ENCODE measurements at regions not wholly inside any gene's neighbourhood (a gene's known extent, or its start where the extent isn't known, plus 50 kb on each side); places are given as distances from the start of the nearest gene placed in this dataset.

DNA sequence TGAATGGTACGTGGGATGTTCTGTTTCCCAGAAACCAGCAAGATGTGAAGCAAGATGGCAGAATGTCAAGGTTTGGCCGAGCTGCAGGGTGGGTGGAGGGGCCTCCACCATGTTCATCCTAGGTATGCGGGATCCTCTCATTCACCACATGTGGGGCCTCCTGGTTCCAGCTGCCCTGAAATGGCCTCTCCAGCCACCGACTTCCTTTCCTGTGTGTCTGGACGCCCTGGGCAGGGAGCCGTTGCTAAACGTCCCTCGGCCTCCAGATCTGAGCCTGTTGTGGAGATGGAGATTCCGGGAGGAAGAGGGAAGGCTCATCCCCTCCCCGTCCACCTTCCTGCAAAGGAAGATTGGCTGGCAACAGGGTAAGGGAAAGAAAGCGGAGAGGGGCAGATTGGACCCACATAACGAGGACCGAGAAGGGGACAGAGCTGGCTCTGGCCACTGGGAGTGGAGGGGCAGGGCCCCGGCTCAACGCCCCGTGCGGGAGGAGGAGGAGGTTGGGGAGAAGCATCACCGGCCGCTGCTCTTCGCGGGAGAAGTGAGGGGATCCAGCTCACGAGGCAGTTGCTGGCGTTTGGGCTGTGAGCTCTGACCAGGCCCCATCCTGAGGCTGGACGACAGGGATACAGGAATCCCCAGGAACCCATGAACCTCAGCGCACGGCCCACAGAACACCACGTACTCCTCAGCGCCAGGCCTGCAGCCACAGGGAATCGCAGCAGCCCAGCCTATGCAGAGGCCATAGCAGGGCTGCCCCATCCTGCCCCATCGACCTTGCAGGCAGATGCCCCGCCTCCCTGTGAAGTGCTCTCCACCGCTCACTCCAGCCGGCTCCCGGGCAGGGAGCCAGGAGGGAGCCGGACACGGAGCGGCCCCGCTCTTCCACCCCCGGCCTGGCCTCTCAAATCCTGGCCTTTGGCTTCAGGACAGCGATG is 98.3 kb downstream of the FOXL3 start:
- no peak for DNase-seq
- H3K27me3 Mint-ChIP-seq (ENCODE audit: low read depth in 3 of 3): peaks cover 0 to 3% (median 2%) of the 10 kb centered on the region in 3 donors

DNA sequence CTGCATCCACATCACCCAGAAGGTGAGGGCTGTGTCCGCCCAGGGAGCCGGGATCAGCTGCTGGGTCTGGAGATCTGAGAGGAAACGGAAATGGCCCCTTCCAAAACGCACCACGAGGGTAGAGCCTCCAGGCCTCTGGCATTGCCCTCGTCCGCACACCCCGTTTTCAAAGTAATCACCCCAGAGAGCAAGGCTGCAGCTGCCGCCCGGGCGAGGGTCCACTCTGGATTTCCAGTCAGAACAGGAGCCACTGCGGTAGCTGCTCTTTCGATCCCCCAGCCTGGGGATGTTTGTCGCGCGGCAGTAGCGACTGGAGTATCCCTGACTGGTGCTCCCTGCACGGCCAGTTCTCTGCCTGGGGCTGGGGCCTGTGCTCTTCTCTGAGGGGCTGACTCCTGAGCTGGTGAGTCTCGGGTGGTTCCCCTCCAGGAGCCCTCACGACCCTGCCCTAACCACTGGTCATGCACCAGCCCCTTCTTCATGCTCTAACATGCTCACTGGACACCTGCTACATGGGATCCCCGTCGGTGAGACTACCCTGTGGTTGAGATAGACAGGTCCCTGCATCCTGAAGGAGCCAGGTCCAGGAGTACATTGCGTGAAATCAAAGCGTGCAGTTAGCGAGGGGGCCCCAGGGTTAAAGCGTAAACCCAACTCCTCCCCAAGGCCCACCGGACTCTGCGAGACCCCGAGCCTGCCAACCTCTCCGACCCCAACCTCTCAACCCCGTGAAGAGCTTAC is 99.2 kb downstream of the FOXL3 start:
- peaks cover 0 to 4% (median 0%) of the 10 kb centered on the region in 3 donors for H3K36me3 Mint-ChIP-seq
- peaks cover 0 to 5% (median 2%) of the 10 kb centered on the region in 6 donors for H3K9me3 Mint-ChIP-seq
- no peak overlapping the region for H3K4me3 Mint-ChIP-seq
- H3K27me3 Mint-ChIP-seq (ENCODE audit: low read depth in 3 of 3): peaks cover 0 to 2% (median under 1%) of the 10 kb centered on the region in 3 donors
- no peaks in the 10 kb centered on the region for H3K4me1 Mint-ChIP-seq
- H3K27ac Mint-ChIP-seq: no peak overlapping the region
- DNase-seq: no peak

More for the DNA sequence above, 98.3 kb downstream of the FOXL3 start:
- Mint-ChIP-seq H3K4me1 (no peaks in the 10 kb centered on the region), H3K27ac (no peak overlapping the region), H3K36me3 (peaks cover 0 to 4% (median 3%) of the 10 kb centered on the region in 3 donors), H3K9me3 (peaks cover 0 to 10% (median 2%) of the 10 kb centered on the region in 6 donors), H3K4me3 (no peak overlapping the region)

DNA sequence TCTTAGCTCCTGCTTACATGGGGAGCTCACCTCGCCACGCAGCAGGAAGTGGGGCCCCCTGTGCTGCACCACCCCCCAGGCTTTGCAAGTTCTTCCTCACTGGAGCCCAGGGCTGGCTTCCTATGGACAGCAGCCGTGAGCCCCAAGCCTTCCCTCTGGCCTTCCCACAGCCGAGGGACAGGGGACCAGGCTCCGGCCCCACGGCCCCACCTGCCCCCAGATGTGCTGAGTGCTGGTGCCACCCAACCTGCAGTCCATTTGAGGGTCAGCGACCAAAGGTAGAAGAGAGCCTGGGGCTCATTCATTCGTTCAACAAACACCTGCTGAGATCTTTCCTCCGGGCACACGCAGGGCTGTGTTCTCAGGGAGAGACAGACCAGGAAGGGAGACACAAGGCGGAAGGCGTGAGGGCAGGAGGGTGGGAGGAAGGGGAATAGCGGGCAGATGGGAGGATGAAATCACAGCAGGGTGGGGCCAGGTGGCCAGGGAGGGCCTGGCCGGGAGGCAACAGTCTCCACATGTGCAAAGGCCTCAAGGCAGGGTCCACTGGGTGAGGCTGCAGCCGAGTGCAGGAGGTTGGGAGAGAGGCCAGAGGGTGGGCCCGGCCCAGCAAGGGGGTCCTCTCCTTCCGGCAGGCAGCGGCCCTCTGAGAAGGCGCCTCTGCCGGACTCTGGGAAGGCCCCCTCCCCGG is 100.1 kb downstream of the FOXL3 start:
- Mint-ChIP-seq H3K27me3 (ENCODE audit: low read depth in 3 of 3) (peaks cover 0 to 2% (median 0%) of the 10 kb centered on the region in 3 donors), H3K4me1 (no peaks in the 10 kb centered on the region), H3K27ac (no peak overlapping the region), H3K36me3 (peaks cover 0 to 5% (median 0%) of the 10 kb centered on the region in 3 donors), H3K9me3 (peaks cover 0 to 9% (median 4%) of the 10 kb centered on the region in 6 donors), H3K4me3 (no peak overlapping the region)
- no peak for DNase-seq

DNA sequence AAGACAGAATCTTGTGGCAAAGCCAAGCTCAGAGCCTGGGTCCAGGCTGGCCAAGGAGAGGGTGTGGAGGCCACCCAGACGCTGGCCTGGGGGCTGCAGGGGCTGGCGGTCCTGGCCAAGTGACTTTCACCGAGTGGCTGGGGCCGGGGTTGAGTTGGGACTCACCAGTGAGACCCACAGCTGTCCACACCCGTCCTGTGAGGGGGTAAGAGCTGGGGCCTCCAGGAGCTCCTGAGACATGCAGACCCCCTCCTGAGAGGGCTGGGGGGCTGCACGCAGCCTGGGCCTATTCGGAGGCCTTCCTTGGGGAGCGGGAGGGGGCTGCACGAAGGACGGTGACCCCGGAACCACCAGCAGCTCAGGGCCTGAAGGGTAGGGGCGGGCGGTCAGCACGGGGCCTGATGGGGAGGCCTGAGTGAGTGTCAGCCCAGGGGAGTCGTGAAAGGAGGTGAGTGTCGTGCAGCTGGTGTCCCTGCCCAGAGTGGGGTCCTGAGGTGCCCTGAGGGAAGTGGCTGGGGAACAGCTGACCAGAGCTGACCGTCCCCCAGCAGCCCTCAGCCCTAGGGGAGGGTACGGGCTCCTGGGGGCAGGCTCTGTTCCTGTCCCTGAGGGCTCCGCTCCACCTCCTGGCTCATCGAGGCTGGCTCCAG is 100.9 kb downstream of the FOXL3 start:
- Mint-ChIP-seq H3K4me1 (no peaks in the 10 kb centered on the region), H3K36me3 (peaks cover 1 to 10% (median 1%) of the 10 kb centered on the region in 3 donors), H3K9me3 (peaks cover 5 to 17% (median 12%) of the 10 kb centered on the region in 6 donors), H3K27ac (no peak overlapping the region), H3K4me3 (no peak overlapping the region), H3K27me3 (ENCODE audit: low read depth in 3 of 3) (peaks cover 0 to 7% (median 6%) of the 10 kb centered on the region in 3 donors)
- DNase-seq: no peak

DNA sequence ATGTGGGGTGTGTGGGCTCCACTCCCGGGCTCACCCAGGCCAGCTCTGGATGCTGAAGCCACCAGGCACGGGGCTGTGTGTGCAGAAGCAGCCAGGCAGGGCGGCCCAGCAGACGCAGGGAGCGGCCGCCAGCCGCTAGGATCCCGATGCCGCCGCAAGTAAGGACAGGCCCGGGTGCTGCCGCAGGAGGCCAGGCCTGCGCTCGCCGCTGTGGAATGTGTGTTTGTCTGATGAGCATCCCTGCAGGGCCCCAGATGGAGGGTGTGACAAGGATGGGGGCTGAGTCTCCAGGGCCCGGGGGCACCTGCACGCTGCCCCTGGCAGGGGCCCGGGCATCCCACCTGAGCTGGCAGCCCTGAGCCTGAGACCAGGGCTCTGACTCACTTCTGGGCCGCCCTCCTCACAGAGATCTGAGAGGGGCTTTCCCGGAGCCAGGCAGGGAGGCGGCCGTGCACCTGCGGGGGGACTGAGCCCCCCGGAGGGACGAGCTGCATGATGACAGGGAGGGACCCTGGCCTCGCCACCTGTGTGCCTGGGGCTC is 101.5 kb downstream of the FOXL3 start:
- no peak for DNase-seq
- Mint-ChIP-seq H3K4me1 (no peaks in the 10 kb centered on the region), H3K9me3 (peaks cover 11 to 22% (median 16%) of the 10 kb centered on the region in 6 donors), H3K36me3 (peaks cover 5 to 13% (median 7%) of the 10 kb centered on the region in 3 donors), H3K27ac (no peak overlapping the region), H3K4me3 (no peak overlapping the region), H3K27me3 (ENCODE audit: low read depth in 3 of 3) (peaks cover 4 to 11% (median 7%) of the 10 kb centered on the region in 3 donors)

DNA sequence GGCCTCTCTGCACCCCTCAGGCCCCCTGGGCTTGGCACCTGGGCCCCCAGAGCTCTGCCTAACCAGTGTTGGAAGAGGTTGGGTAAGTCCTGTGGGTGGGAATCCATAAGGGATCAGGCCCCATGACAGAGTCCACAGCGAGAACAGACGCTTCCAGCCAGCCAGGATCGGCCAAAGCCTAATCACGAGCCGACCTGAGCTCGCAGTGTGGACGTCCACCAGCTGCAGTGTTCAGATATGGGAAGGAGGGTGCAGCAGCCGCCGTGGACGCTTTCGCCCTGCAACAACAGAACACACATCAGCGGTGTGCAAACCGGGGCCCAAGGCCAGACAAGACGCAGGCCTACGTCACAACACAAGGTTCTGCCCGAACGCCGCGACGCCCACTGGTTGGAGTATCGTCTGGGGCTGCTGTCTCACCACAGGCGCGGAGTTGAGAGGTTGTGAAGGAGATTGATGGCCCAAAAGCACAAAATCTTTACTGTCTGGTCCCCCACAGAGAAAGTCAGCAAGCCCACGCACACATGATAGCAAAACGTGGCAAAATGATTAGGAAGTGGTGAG is 102.1 kb downstream of the FOXL3 start:
- Mint-ChIP-seq H3K9me3 (peaks cover 12 to 28% (median 20%) of the 10 kb centered on the region in 6 donors), H3K27me3 (ENCODE audit: low read depth in 3 of 3) (peaks cover 4 to 14% (median 7%) of the 10 kb centered on the region in 3 donors), H3K36me3 (peaks cover 5 to 13% (median 7%) of the 10 kb centered on the region in 3 donors), H3K4me1 (no peaks in the 10 kb centered on the region), H3K4me3 (no peak overlapping the region), H3K27ac (no peak overlapping the region)
- DNase-seq: no peak

DNA sequence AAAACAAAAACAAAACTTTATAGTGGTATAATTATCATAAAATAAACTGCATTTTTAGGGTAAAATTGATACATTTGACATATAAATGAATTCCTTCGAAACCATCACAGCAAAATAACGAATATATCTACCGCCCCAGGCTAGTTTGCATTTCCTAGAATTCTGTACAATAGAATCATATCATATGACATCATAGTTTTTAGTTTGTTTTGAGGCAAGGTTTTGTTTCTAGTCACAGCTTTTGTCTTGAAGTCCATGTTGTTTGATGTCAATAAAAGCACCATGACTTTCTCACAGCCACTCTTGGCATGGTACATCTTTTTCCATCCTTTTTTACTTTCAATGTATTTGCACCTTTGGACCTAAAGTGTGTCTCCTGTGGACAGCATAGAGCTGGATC is 102.9 kb downstream of the FOXL3 start:
- Mint-ChIP-seq H3K27ac (no peak overlapping the region), H3K36me3 (peaks cover 5 to 13% (median 7%) of the 10 kb centered on the region in 3 donors), H3K27me3 (ENCODE audit: low read depth in 3 of 3) (peaks cover 4 to 17% (median 7%) of the 10 kb centered on the region in 3 donors), H3K4me1 (no peaks in the 10 kb centered on the region), H3K9me3 (peaks cover 13 to 34% (median 25%) of the 10 kb centered on the region in 6 donors), H3K4me3 (no peak overlapping the region)
- no peak for DNase-seq

DNA sequence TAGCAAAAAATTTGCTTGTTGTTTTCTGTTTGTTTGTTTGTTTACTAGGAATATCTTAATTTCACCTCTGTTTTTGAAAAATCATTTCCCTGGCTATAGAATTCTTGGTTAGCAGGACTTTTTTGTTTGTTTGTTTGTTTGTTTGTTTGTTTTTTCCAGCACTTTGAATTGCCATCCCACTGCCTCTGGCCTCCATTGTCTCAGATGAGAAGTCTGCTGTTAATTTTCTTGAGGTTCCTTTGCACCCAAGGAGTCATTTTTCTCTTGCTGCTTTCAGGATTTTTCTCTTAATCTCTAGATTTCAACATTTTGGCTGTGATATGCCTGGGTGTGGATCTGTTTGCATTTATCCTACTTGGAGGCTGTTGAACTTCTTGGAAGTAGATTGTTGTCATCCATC is 105.7 kb downstream of the FOXL3 start:
- peaks cover 7 to 29% (median 13%) of the 10 kb centered on the region in 3 donors for H3K27me3 Mint-ChIP-seq (ENCODE audit: low read depth in 3 of 3)
- H3K36me3 Mint-ChIP-seq: peaks cover 7 to 13% (median 9%) of the 10 kb centered on the region in 3 donors
- peaks cover 17 to 54% (median 36%) of the 10 kb centered on the region in 6 donors for H3K9me3 Mint-ChIP-seq
- no peak overlapping the region for H3K27ac Mint-ChIP-seq
- no peak overlapping the region for H3K4me3 Mint-ChIP-seq
- DNase-seq: no peak
- no peaks in the 10 kb centered on the region for H3K4me1 Mint-ChIP-seq

DNA sequence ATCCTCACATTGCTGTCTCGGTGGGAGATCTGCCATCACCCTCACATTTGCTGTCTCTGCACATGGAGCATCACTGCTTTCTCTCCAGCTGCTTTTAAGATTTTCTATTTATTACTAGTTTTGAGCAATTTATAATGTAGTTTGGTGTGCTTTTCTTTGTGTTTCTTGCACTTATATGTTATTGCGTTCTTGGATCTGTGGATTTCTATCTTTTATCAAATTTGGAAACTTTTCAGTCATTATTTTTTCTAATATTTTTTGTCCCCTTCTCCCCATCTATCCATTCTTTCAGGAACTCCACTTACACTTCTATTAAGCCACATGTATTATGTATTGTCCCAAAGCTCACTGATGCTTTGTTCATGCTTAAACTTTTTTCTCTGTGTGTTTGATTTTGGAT is 108.9 kb downstream of the FOXL3 start:
- Mint-ChIP-seq H3K4me3 (no peak overlapping the region), H3K4me1 (no peaks in the 10 kb centered on the region), H3K36me3 (peaks cover 7 to 13% (median 9%) of the 10 kb centered on the region in 3 donors), H3K27me3 (ENCODE audit: low read depth in 3 of 3) (peaks cover 7 to 32% (median 11%) of the 10 kb centered on the region in 3 donors), H3K9me3 (peaks cover 17 to 54% (median 36%) of the 10 kb centered on the region in 6 donors), H3K27ac (no peak overlapping the region)
- DNase-seq: no peak

DNA sequence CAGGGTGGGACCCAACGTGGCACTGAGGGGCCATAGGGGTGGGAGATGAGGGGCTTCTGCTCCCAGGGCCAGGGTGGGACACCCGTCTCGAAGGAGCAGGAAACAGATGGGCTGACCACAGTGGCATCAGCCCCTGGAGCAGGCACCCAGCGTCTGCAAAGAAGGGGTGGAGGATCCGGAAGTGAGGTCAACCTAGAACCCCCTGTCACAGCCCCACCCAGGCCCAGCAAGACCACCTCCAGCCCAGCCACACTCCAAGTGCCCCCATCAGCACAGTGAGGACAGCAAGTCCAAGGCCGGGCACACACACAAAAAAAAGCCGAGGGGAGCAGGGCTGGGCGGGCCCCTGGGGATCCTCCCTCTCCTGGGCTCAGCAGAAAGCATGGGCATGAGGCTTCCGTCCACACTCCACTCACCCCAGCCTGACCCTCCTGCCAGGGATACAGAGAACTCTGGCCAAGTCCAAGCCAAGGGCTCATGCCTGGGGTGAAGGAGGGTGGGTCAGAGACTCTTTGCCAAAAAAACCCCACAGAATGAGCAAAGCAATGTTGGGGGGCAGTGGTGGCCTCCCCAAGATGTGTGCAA is 111.0 kb downstream of the FOXL3 start:
- Mint-ChIP-seq H3K4me1 (no peaks in the 10 kb centered on the region), H3K27me3 (ENCODE audit: low read depth in 3 of 3) (peaks cover 6 to 28% (median 8%) of the 10 kb centered on the region in 3 donors)

DNA sequence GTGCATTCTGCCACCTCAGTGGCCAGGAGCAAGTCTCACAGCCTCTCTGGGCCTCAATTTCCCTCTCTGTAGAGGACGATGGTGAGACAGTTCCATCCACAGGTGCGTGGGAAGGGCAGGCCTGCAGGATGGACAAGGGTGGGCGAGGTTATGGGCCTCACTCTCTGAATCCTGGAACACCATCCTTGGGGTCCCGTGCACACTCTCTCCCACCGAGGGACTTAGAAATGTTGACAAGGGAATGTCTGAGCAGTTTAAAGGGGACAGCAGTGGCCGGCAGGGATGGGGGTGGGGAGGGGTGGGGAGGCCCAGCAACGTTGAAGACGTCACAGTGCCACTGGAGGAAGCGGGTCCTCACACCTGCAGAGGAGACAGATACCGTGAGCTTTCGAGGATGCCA is 111.5 kb downstream of the FOXL3 start:
- Mint-ChIP-seq H3K27ac (no peak overlapping the region), H3K9me3 (peaks cover 4 to 34% (median 19%) of the 10 kb centered on the region in 6 donors), H3K4me3 (no peak overlapping the region), H3K36me3 (peaks cover 0 to 4% (median 0%) of the 10 kb centered on the region in 3 donors), H3K4me1 (no peaks in the 10 kb centered on the region), H3K27me3 (ENCODE audit: low read depth in 3 of 3) (peaks cover 3 to 23% (median 9%) of the 10 kb centered on the region in 3 donors)
- no peak for DNase-seq

More for the DNA sequence above, 111.0 kb downstream of the FOXL3 start:
- no peak for DNase-seq
- no peak overlapping the region for H3K27ac Mint-ChIP-seq
- H3K9me3 Mint-ChIP-seq: peaks cover 8 to 39% (median 25%) of the 10 kb centered on the region in 6 donors
- H3K4me3 Mint-ChIP-seq: no peak overlapping the region
- peaks cover 2 to 7% (median 5%) of the 10 kb centered on the region in 3 donors for H3K36me3 Mint-ChIP-seq

DNA sequence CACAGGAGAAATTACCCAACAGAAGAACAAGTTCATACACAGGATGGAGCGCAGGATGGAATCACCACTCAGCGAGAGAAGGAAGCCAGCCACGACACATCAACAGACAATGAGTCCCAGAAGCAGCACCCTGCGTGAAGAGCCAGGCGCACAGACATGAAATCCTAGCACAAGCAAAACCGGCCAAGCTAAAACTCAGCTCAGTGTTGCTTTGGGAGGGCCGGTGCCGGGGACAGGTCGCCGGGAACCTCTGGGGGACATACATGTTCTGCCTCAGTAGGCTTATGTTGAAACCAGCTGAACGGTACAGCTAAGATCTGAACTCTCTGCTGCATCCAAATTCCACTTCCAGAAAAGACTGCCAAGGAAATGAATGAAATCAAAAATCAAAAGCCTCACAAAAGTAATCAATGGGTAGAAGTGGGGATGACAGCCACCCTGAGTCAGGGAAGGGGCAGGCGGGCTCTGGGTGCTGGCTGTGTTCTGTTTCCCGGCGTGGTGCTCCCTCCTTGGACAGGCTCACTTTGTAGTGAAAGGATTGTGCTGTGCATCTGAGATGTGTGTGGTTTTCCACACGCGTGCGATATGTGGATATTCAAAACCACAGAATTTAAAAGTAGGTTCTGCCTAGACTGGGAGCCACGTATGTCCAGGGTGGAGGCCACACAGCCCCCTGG is 114.7 kb downstream of the PDGFA start:
- H3K4me3 Mint-ChIP-seq: no peak overlapping the region
- no peaks in the 10 kb centered on the region for H3K4me1 Mint-ChIP-seq
- no peaks in the 10 kb centered on the region for H3K36me3 Mint-ChIP-seq
- H3K27me3 Mint-ChIP-seq (ENCODE audit: low read depth in 3 of 3): peaks cover 4 to 8% (median 5%) of the 10 kb centered on the region in 3 donors
- H3K27ac Mint-ChIP-seq: no peak overlapping the region
- peaks cover 0 to 4% (median 0%) of the 10 kb centered on the region in 6 donors for H3K9me3 Mint-ChIP-seq
- no peak for DNase-seq

All from immature natural killer cell (primary cell).